HCT116 (cell line): ENCODE measurements at regions not wholly inside any gene's neighbourhood (a gene's known extent, or its start where the extent isn't known, plus 50 kb on each side); places are given as distances from the start of the nearest gene placed in this dataset.
A peak's percentile ranks its signal among the peaks of the same experiment; 100 is the strongest.

Experiments used
- ATAC-seq: fragments of 200-7000 bp; cut with Tn5 transposase; 2 replicates; pipeline ENCODE4 v1.9.1; 2020; ENCODE audit warnings: mild to moderate bottlenecking, moderate library complexity
- BruUV-seq: library from RNA; stranded (reverse); fragments of 400-500 nt; replicated peaks from 2 replicates; lab custom pipeline; 2021; lab: Mats Ljungman, UMichigan
- CTCF ChIA-PET: fragments of 300-600 bp; sonication (Branson Sonifier 250); formaldehyde crosslinking; loops from one replicate; lab custom pipeline; 2021; ENCODE audit warnings: antibody characterized with exemption; lab: Charles Lee
- POLR2A ChIA-PET: fragments of 300-600, 350-600 bp; sonication (Branson Sonifier 250); formaldehyde crosslinking; loops from one replicate; lab custom pipeline; 2021; ENCODE audit warnings: antibody characterized with exemption; lab: Charles Lee
- RAD21 ChIA-PET, 2 experiments: fragments of 300-600 bp; sonication (Branson Sonifier 250); formaldehyde crosslinking; loops; one replicate each; lab custom pipeline; 2023; ENCODE audit warnings: low total read pairs in 2 of 2; ENCODE audit not compliant: uncharacterized antibody in 2 of 2, unreplicated experiment in 2 of 2, low non-redundant PET in 1 of 2; lab: Charles Lee
- DNase-seq: peaks from one replicate; pipeline ENCODE4 v3.0.0-alpha.2; 2010; ENCODE audit warnings: low read depth, low spot score
- H2AFZ ChIP-seq: fragments of 200-600 bp; shearing (Covaris generic), sonication (generic); 2 replicates; pipeline ENCODE4 v1.6.1; 2017; ENCODE audit warnings: low read depth, mixed run types, mixed read lengths, antibody characterized with exemption, low read length; ENCODE audit not compliant: poor library complexity, severe bottlenecking
- H3K27ac ChIP-seq: 2 replicates; pipeline ENCODE4 v1.5.1; 2012; ENCODE audit warnings: low read depth, low read length
- H3K27me3 ChIP-seq: fragments of 200-600 bp; sonication (generic); 2 replicates; pipeline ENCODE4 v1.6.1; 2016; ENCODE audit warnings: mixed run types, low read length, mixed read lengths; ENCODE audit not compliant: insufficient read depth
- H3K36me3 ChIP-seq, 2 experiments: fragments of 200-500 bp in 1 of 2; fragments of 200-600 bp in 1 of 2; sonication (Bioruptor generic) in 1 of 2; sonication (generic) in 1 of 2; 2 replicates each; pipeline versions ENCODE4 v1.5.1 to v1.6.1; 2014 to 2016; ENCODE audit warnings: low read length in 2 of 2, inconsistent platforms in 1 of 2, mixed read lengths in 1 of 2, mixed run types in 1 of 2; ENCODE audit not compliant: insufficient read depth in 2 of 2, control insufficient read depth in 1 of 2
- H3K4me1 ChIP-seq, 2 experiments: fragments of 200-600 bp in 1 of 2; sonication (generic) in 1 of 2; 2 replicates each; pipeline versions ENCODE4 v1.5.1 to v1.6.1; 2012 to 2017; ENCODE audit warnings: low read length in 2 of 2, inconsistent platforms in 1 of 2, mild to moderate bottlenecking in 1 of 2, mixed read lengths in 1 of 2, mixed run types in 1 of 2, moderate library complexity in 1 of 2; ENCODE audit not compliant: insufficient read depth in 2 of 2, control insufficient read depth in 1 of 2
- H3K4me2 ChIP-seq: fragments of 200-600 bp; sonication (generic); 2 replicates; pipeline ENCODE4 v1.6.1; 2017; ENCODE audit warnings: mixed run types, low read length, mixed read lengths
- H3K4me3 ChIP-seq, 2 experiments: fragments of 200-600 bp in 1 of 2; sonication (generic) in 1 of 2; replicated peaks in 1 of 2; 2 replicates each; pipeline ENCODE4 v1.5.1; 2011 to 2016; ENCODE audit warnings: low read length in 2 of 2, control low read depth in 1 of 2, low read depth in 1 of 2, mild to moderate bottlenecking in 1 of 2, mixed read lengths in 1 of 2, mixed run types in 1 of 2
- H3K79me2 ChIP-seq: fragments of 200-600 bp; sonication (generic); 2 replicates; pipeline ENCODE4 v1.6.1; 2017; ENCODE audit warnings: mild to moderate bottlenecking, mixed run types, low read length, moderate library complexity, mixed read lengths; ENCODE audit not compliant: insufficient read depth
- H3K9ac ChIP-seq: fragments of 200-600 bp; sonication (generic); 2 replicates; pipeline ENCODE4 v1.6.1; 2016; ENCODE audit warnings: low read length, mixed read lengths
- H3K9me2 ChIP-seq: fragments of 200-600 bp; sonication (generic), shearing (Covaris generic); 2 replicates; pipeline ENCODE4 v1.6.1; 2017; ENCODE audit warnings: mixed run types, mild to moderate bottlenecking, moderate library complexity; ENCODE audit not compliant: insufficient read depth
- H3K9me3 ChIP-seq, 2 experiments: fragments of 200-500 bp in 1 of 2; fragments of 200-600 bp in 1 of 2; sonication (Bioruptor generic) in 1 of 2; sonication (generic) in 1 of 2; 2 replicates each; pipeline ENCODE4 v1.6.1; 2014 to 2017; ENCODE audit warnings: low read length in 2 of 2, mixed read lengths in 2 of 2, inconsistent platforms in 1 of 2, low read depth in 1 of 2, mild to moderate bottlenecking in 1 of 2, mixed run types in 1 of 2, moderate library complexity in 1 of 2; ENCODE audit not compliant: control insufficient read depth in 1 of 2, insufficient read depth in 1 of 2
- H4K20me1 ChIP-seq: fragments of 200-600 bp; sonication (generic), shearing (Covaris generic); 2 replicates; pipeline ENCODE4 v1.6.1; 2017; ENCODE audit warnings: mixed run types, mild to moderate bottlenecking, moderate library complexity; ENCODE audit not compliant: insufficient read depth
- CBX3 ChIP-seq: IDR thresholded peaks from 2 replicates; pipeline ENCODE4 v1.6.1; 2012; ENCODE audit warnings: low read depth
- CEBPB ChIP-seq: IDR thresholded peaks from 2 replicates; pipeline ENCODE4 v1.6.1; 2012; ENCODE audit warnings: low read depth
- EGR1 ChIP-seq: IDR thresholded peaks from 2 replicates; pipeline ENCODE4 v1.6.1; 2012; ENCODE audit warnings: low read depth
- ELF1 ChIP-seq: IDR thresholded peaks from 2 replicates; pipeline ENCODE4 v1.6.1; 2012; ENCODE audit warnings: low read depth, borderline replicate concordance
- EZH2 ChIP-seq: fragments of 200-600 bp; sonication (generic); IDR thresholded peaks from 2 replicates; pipeline ENCODE4 v1.6.1; 2017; ENCODE audit warnings: antibody characterized with exemption, mixed run types
- JUND ChIP-seq: IDR thresholded peaks from 2 replicates; pipeline ENCODE4 v1.6.1; 2012
- POLR2A ChIP-seq: IDR thresholded peaks from 2 replicates; pipeline ENCODE4 v1.7.0; 2011; ENCODE audit warnings: borderline replicate concordance; ENCODE audit not compliant: insufficient read depth, insufficient read length; ENCODE audit errors: extremely low read depth
- POLR2AphosphoS5 ChIP-seq: IDR thresholded peaks from 2 replicates; pipeline ENCODE4 v1.6.1; 2011; ENCODE audit warnings: mild to moderate bottlenecking, low read depth, low read length, moderate library complexity
- RAD21 ChIP-seq: IDR thresholded peaks from 2 replicates; pipeline ENCODE4 v1.6.1; 2012; ENCODE audit warnings: low read depth, mild to moderate bottlenecking
- SIN3A ChIP-seq: IDR thresholded peaks from 2 replicates; pipeline ENCODE4 v1.6.1; 2012; ENCODE audit warnings: low read depth
- SP1 ChIP-seq: IDR thresholded peaks from 2 replicates; pipeline ENCODE4 v1.6.1; 2012; ENCODE audit warnings: low read depth
- SRF ChIP-seq: IDR thresholded peaks from 2 replicates; pipeline ENCODE4 v1.6.1; 2012; ENCODE audit warnings: low read depth
- YY1 ChIP-seq: IDR thresholded peaks from 2 replicates; pipeline ENCODE4 v1.6.1; 2011; ENCODE audit warnings: low read length, low read depth, moderate library complexity, mild to moderate bottlenecking; ENCODE audit not compliant: insufficient replicate concordance; ENCODE audit errors: extremely low read depth
- ZNF274 ChIP-seq: fragments of 200-500 bp; sonication (Bioruptor generic); IDR thresholded peaks from 2 replicates; pipeline ENCODE4 v1.6.1; 2014; ENCODE audit warnings: mild to moderate bottlenecking, low read depth, low read length, inconsistent platforms
- intact Hi-C: fragments of 100-400 bp; cut with micrococcal nuclease; formaldehyde crosslinking; loops from 2 replicates; pipeline ENCODE4 v1.10.0; 2022
- TF ChIP-seq, protein P1 (sequence below): IDR thresholded peaks from 2 replicates; pipeline ENCODE4 v1.6.1; 2012
- TF ChIP-seq, protein P2 (sequence below): IDR thresholded peaks from 2 replicates; pipeline ENCODE4 v1.6.1; 2011; ENCODE audit warnings: mild to moderate bottlenecking, low read length, moderate library complexity; ENCODE audit not compliant: insufficient replicate concordance; ENCODE audit errors: extremely low read depth
- TF ChIP-seq, protein P3 (sequence below), 3 experiments: fragments of 200-600 bp in 1 of 3; sonication (generic) in 1 of 3; IDR thresholded peaks in 2 of 3; conservative IDR thresholded peaks in 1 of 3; 2 replicates each; pipeline ENCODE4 v1.5.1; 2012 to 2017; ENCODE audit warnings: low read depth in 2 of 3, low read length in 2 of 3, antibody characterized with exemption in 1 of 3, borderline replicate concordance in 1 of 3, control low read depth in 1 of 3, mild to moderate bottlenecking in 1 of 3, mixed read lengths in 1 of 3, mixed run types in 1 of 3, moderate library complexity in 1 of 3; ENCODE audit not compliant: insufficient read depth in 1 of 3
- TF ChIP-seq, protein P4 (sequence below): IDR thresholded peaks from 2 replicates; pipeline ENCODE4 v1.6.1; 2012

DNA sequence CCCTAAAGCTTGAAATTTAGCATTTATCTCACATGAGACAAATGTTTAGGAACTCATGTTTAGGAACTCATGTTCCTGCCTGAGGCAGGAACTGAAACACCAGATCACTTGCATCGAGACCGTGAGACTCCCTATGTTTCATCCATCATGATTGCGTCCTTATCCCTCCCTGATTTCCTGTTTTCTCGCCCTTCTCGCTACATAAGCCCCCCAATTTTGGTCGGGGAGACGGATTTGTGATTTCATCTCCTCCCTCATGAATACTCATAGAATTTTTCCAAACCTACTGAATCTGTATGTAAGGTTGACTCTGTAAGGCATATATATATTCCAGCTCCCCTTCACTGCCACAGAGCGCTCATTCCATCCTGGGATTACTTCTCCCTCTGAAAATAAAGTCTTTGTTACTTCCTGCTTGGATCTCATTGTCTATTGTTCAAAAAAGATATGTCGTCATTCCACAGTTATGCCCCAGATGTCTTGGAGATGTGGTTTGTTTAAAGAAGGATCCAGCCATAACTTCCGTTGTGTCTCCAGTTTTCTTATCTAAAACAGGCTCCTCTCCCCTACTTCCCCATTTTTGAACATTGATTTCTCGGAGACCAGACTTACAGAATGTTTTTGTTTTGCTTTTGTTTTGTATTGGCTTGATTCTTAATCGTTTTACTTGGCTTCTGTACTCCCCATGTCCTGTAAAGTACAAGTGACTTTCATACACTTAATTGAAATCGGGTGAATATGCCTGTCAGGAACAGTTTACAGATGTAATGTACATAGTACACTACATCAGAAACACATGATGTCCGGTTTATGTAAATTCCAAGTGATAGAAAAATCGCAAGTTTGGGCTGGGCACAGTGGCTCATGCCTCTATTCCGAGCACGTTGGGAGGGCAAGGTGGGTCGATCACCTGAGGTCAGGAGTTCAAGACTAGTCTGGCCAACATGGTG lies 118.7 kb downstream of the HFE start:
- peak overlapping the region; percentile 79 for H3K4me2 ChIP-seq
- POLR2A ChIA-PET: interaction anchor here (0.7 to 3.8 kb wide), 20 partner anchors 10 to 1685 kb away, joined by 3 to 36 read pairs (median 5); a partner anchor contains a TSS
- H3K9me2 ChIP-seq: no peaks in the 10 kb centered on the region
- peaks cover 19 to 31% of the 10 kb centered on the region in 2 experiments for H3K4me1 ChIP-seq
- CTCF ChIA-PET: no interaction called here
- RAD21 ChIA-PET: no interaction called here
- TF ChIP-seq SRF (no peak), ZNF274 (no peak), POLR2AphosphoS5 (peak; percentile 68; the same call in 1 of the 2 replicates), POLR2A (no peak), YY1 (no peak), SP1 (peak; percentile 29), CBX3 (no peak; the same call in 1 of the 2 replicates), RAD21 (peak; percentile 13; the same call in 1 of the 2 replicates), CEBPB (peak; percentile 47; the same call in 1 of the 2 replicates), JUND (peak; percentile 48; the same call in 1 of the 2 replicates), EGR1 (no peak), EZH2 (no peak), ELF1 (no peak), SIN3A (no peak; the same call in 1 of the 2 replicates)
- TF ChIP-seq, protein P1, sequence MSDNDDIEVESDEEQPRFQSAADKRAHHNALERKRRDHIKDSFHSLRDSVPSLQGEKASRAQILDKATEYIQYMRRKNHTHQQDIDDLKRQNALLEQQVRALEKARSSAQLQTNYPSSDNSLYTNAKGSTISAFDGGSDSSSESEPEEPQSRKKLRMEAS: 0 out of 2 replicates have a peak, but pooled peaks have one; percentile 13
- TF ChIP-seq, protein P2, sequence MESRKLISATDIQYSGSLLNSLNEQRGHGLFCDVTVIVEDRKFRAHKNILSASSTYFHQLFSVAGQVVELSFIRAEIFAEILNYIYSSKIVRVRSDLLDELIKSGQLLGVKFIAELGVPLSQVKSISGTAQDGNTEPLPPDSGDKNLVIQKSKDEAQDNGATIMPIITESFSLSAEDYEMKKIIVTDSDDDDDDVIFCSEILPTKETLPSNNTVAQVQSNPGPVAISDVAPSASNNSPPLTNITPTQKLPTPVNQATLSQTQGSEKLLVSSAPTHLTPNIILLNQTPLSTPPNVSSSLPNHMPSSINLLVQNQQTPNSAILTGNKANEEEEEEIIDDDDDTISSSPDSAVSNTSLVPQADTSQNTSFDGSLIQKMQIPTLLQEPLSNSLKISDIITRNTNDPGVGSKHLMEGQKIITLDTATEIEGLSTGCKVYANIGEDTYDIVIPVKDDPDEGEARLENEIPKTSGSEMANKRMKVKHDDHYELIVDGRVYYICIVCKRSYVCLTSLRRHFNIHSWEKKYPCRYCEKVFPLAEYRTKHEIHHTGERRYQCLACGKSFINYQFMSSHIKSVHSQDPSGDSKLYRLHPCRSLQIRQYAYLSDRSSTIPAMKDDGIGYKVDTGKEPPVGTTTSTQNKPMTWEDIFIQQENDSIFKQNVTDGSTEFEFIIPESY: no peak
- TF ChIP-seq, protein P3, sequence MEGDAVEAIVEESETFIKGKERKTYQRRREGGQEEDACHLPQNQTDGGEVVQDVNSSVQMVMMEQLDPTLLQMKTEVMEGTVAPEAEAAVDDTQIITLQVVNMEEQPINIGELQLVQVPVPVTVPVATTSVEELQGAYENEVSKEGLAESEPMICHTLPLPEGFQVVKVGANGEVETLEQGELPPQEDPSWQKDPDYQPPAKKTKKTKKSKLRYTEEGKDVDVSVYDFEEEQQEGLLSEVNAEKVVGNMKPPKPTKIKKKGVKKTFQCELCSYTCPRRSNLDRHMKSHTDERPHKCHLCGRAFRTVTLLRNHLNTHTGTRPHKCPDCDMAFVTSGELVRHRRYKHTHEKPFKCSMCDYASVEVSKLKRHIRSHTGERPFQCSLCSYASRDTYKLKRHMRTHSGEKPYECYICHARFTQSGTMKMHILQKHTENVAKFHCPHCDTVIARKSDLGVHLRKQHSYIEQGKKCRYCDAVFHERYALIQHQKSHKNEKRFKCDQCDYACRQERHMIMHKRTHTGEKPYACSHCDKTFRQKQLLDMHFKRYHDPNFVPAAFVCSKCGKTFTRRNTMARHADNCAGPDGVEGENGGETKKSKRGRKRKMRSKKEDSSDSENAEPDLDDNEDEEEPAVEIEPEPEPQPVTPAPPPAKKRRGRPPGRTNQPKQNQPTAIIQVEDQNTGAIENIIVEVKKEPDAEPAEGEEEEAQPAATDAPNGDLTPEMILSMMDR (IDR thresholded peaks at IDR 0.05 in 2 of 3, conservative IDR thresholded peaks at IDR 0.05 in 1 of 3; ENCODE audit: borderline replicate concordance in 1 of 3, insufficient read depth in 1 of 3, low read depth in 2 of 3, low read length in 2 of 3): no peak
- TF ChIP-seq, protein P4, sequence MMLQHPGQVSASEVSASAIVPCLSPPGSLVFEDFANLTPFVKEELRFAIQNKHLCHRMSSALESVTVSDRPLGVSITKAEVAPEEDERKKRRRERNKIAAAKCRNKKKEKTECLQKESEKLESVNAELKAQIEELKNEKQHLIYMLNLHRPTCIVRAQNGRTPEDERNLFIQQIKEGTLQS: no peak
- TF ChIP-seq, all 23 proteins: peak for 6
- no peaks in the 10 kb centered on the region for H3K9me3 ChIP-seq
- H3K9ac ChIP-seq: peak overlapping the region; percentile 81
- H3K79me2 ChIP-seq: no peaks in the 10 kb centered on the region
- ATAC-seq (peak; percentile 45), DNase-seq (peak; percentile 74)
- peak overlapping the region; percentile 63 to 71 for H3K4me3 ChIP-seq
- H3K27me3 ChIP-seq: no peaks in the 10 kb centered on the region
- no TSS peak for BruUV-seq
- H3K27ac ChIP-seq: peak overlapping the region; percentile 98
- H4K20me1 ChIP-seq: no peaks in the 10 kb centered on the region
- intact Hi-C loops: loop anchor here (2.0 kb wide), 1 partner anchor 173 kb away; a partner anchor contains a TSS
- H2AFZ ChIP-seq: no peak overlapping the region
- no peaks in the 10 kb centered on the region for H3K36me3 ChIP-seq
